Gastrocnemius medialis (tissue), 4 donors: ENCODE measurements at regions not wholly inside any gene's neighbourhood (a gene's known extent, or its start where the extent isn't known, plus 50 kb on each side); places are given as distances from the start of the nearest gene placed in this dataset.

Experiments used
- ATAC-seq, 2 donors: fragments of 150-250 bp; one replicate each; pipeline ENCODE4 v1.9.1; 2016
- DNase-seq, 2 donors: peaks; one replicate each; pipeline ENCODE4 v3.0.0-alpha.2; 2019
- H3K27ac ChIP-seq, 4 donors: fragments of 200-600 bp; sonication (generic); 1 replicate in 1 of 4; 2 replicates in 3 of 4; pipeline ENCODE4 v1.5.1; 2016 to 2018; ENCODE audit warnings: mild to moderate bottlenecking in 2 of 4, moderate library complexity in 1 of 4
- H3K27me3 ChIP-seq, 3 donors: fragments of 200-600 bp; sonication (generic) in 2 of 3; 1 replicate in 1 of 3; 2 replicates in 2 of 3; pipeline versions ENCODE4 v1.5.1 to v1.6.0; 2016 to 2019; ENCODE audit warnings: mild to moderate bottlenecking in 1 of 3, moderate library complexity in 1 of 3
- H3K36me3 ChIP-seq, 2 donors: fragments of 200-600 bp; sonication (generic) in 1 of 2; one replicate each; pipeline ENCODE4 v1.5.1; 2017 to 2018
- H3K4me1 ChIP-seq, 2 donors: fragments of 200-600 bp; sonication (generic) in 1 of 2; one replicate each; pipeline ENCODE4 v1.5.1; 2016 to 2017; ENCODE audit warnings: mild to moderate bottlenecking in 2 of 2
- H3K4me3 ChIP-seq, 4 donors: fragments of 200-600 bp; sonication (generic) in 3 of 4; 1 replicate in 1 of 4; 2 replicates in 3 of 4; pipeline ENCODE4 v1.5.1; 2016 to 2019; ENCODE audit warnings: mild to moderate bottlenecking in 2 of 4
- H3K9me3 ChIP-seq, 3 donors: fragments of 200-600 bp; sonication (generic) in 2 of 3; 1 replicate in 1 of 3; 2 replicates in 2 of 3; pipeline ENCODE4 v1.5.1; 2016 to 2019
- POLR2A ChIP-seq, 2 donors: fragments of 450-650 bp; IDR thresholded peaks; one replicate each; pipeline ENCODE4 v1.6.1; 2017; ENCODE audit warnings: antibody characterized with exemption in 2 of 2, mild to moderate bottlenecking in 2 of 2, moderate library complexity in 2 of 2
- in situ Hi-C, 4 donors: fragments of 200-750 bp; cut with MboI; loops; one replicate each; pipeline versions ENCODE4 v1.15.0 to v1.8.0; 2017; ENCODE audit warnings: low sequenced_read_pairs in 4 of 4
- intact Hi-C: fragments of 100-400 bp; cut with DNase I; formaldehyde crosslinking; loops from one replicate; pipeline ENCODE4 v1.15.1; 2023; ENCODE audit warnings: low total_unique reads
- TF ChIP-seq, protein P1 (sequence below), 5 experiments: fragments of 450-650 bp in 3 of 5; fragments of 200-600 bp in 2 of 5; sonication (generic) in 2 of 5; IDR thresholded peaks in 4 of 5; conservative IDR thresholded peaks in 1 of 5; 1 replicate in 4 of 5; 2 replicates in 1 of 5; pipeline ENCODE4 v1.5.1; 2016 to 2019; ENCODE audit warnings: antibody characterized with exemption in 5 of 5, mild to moderate bottlenecking in 3 of 5, moderate library complexity in 3 of 5

GRCh38 chr2:236887953-236888793 lies 197.5 kb upstream of the COPS8 start:
- H3K27ac ChIP-seq = peak overlapping the region; percentile 48 to 66 (median 61)
- ATAC-seq = no peak
- no peak overlapping the region for H3K4me3 ChIP-seq
- no peaks in the 10 kb centered on the region for H3K36me3 ChIP-seq
- H3K4me1 ChIP-seq = peaks cover 11 to 12% of the 10 kb centered on the region in 2 donors
- in situ Hi-C loops = no loop called here
- no peaks in the 10 kb centered on the region for H3K27me3 ChIP-seq
- TF ChIP-seq, protein P1, sequence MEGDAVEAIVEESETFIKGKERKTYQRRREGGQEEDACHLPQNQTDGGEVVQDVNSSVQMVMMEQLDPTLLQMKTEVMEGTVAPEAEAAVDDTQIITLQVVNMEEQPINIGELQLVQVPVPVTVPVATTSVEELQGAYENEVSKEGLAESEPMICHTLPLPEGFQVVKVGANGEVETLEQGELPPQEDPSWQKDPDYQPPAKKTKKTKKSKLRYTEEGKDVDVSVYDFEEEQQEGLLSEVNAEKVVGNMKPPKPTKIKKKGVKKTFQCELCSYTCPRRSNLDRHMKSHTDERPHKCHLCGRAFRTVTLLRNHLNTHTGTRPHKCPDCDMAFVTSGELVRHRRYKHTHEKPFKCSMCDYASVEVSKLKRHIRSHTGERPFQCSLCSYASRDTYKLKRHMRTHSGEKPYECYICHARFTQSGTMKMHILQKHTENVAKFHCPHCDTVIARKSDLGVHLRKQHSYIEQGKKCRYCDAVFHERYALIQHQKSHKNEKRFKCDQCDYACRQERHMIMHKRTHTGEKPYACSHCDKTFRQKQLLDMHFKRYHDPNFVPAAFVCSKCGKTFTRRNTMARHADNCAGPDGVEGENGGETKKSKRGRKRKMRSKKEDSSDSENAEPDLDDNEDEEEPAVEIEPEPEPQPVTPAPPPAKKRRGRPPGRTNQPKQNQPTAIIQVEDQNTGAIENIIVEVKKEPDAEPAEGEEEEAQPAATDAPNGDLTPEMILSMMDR (IDR thresholded peaks at IDR 0.05 in 4 of 5, conservative IDR thresholded peaks at IDR 0.05 in 1 of 5) = no peak
- TF ChIP-seq POLR2A (IDR thresholded peaks at IDR 0.05) = no peak
- DNase-seq = no peak
- intact Hi-C loops = no loop called here
- no peaks in the 10 kb centered on the region for H3K9me3 ChIP-seq

DNA sequence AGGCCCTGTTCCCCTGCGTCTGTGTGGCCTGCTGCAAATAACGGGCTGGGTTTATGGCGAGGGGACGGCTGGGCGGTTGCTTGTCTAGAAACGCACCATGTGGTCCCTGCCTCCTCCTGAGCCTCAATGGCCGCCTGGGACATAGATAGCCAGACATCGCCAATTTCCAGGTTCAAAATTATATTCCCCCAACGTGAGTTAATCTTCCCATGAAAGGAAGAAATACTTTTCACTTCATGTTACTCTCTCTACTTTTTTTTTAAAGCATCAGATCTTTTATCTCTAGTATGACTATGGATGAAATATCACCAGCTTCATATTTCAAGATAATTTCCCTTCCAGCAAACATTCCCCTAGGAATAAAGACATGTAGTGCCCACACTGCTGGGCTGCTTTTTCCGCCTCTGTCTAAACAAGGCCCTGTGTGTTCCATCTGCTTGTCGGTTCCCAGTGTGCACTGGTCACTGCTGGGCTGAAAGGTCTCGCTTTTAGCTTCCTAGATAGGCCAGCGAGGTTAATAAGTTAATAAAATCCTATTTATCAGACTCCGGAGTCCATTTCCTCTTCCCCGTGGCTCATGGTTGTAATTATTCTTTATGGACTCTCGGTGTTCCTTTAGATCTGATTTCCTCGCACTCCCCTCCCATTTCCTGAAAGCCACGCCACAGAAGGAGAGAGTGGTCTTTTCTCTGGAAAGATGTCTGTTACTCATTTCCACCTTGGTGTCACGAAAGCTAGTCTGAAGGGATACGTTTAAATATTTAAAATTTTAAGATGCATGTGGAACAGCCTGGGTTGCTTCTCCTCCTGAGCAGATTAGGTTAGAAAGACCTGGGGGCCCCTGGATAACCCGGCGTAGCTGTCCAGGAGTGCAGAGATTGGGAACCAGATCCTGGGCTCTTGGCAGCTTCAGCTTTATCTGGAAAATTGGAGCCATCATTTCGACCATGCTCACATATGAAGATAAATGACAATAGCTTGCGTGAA lies 196.6 kb upstream of the COPS8 start:
- TF ChIP-seq POLR2A (IDR thresholded peaks at IDR 0.05) = no peak
- TF ChIP-seq, protein P1 (IDR thresholded peaks at IDR 0.05 in 4 of 5, conservative IDR thresholded peaks at IDR 0.05 in 1 of 5) = no peak
- Histone ChIP-seq H3K4me3 (no peak overlapping the region), H3K4me1 (peaks cover 11 to 12% of the 10 kb centered on the region in 2 donors), H3K36me3 (no peaks in the 10 kb centered on the region), H3K27ac (peak overlapping the region in 2 of 4 donors; percentile 31 to 61), H3K9me3 (no peaks in the 10 kb centered on the region), H3K27me3 (no peaks in the 10 kb centered on the region)
- intact Hi-C loops (no loop called here), in situ Hi-C loops (no loop called here)
- DNase-seq (no peak), ATAC-seq (no peak)

DNA sequence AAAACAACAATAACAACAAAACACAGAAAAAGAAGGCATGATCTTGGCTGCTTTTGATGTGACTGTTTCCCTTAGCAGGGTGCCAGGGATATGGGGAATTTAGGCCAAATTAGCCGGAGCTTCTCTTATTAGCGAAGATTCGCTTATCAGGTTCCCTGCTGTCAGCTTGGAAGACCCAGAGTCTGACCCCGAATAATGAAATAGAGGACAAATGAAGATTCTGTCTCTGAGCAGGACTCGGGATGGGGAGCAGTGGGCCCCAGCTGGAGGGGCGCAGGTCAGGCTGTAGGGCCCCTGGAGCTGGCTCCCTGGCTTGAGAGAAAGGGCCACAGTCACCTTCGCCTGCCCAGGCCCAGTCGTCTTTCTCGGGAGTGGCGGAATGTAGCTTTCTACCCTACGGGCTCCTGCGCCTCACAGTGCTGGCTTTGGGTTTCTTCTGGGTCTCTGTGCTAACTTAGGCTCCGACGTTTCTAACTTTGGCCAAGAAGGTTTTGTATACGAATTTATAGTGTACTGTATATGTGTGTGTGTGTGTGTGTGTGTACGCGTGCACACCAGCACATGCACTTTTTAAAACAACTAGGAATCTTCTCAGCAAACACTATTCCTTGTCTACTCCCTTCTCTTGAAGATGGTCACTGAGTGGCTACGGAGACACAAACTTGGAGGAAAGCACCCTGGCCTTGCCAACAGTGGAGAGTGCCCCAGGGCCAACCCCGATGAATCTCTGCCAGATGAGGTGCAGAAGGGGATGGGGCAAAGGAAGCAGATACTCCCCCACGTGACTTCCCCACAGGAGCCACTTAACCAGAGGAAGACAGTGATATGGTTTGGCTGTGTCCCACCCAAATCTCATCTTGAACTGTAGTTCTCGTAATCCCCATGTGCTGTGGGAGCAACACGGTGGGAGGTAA lies 195.6 kb upstream of the COPS8 start:
- Histone ChIP-seq H3K36me3 (no peaks in the 10 kb centered on the region), H3K27ac (no peak overlapping the region), H3K4me1 (peaks cover 11 to 12% of the 10 kb centered on the region in 2 donors), H3K9me3 (no peaks in the 10 kb centered on the region), H3K4me3 (no peak overlapping the region), H3K27me3 (no peaks in the 10 kb centered on the region)
- in situ Hi-C loops (no loop called here), intact Hi-C loops (no loop called here)
- ATAC-seq (no peak), DNase-seq (no peak)
- TF ChIP-seq POLR2A (IDR thresholded peaks at IDR 0.05) = no peak
- TF ChIP-seq, protein P1 (IDR thresholded peaks at IDR 0.05 in 4 of 5, conservative IDR thresholded peaks at IDR 0.05 in 1 of 5) = no peak

GRCh38 chr2:236892721-236893120 lies 193.0 kb upstream of the COPS8 start:
- TF ChIP-seq POLR2A (IDR thresholded peaks at IDR 0.05) = no peak
- intact Hi-C loops (no loop called here), in situ Hi-C loops (no loop called here)
- peaks cover 6% of the 10 kb centered on the region in 2 donors for H3K4me1 ChIP-seq
- DNase-seq = no peak
- H3K27me3 ChIP-seq = no peaks in the 10 kb centered on the region
- H3K36me3 ChIP-seq = no peaks in the 10 kb centered on the region
- no peaks in the 10 kb centered on the region for H3K9me3 ChIP-seq
- no peak overlapping the region for H3K27ac ChIP-seq
- no peak overlapping the region for H3K4me3 ChIP-seq
- no peak for ATAC-seq
